IMR-90 (cell line): ENCODE measurements at regions not wholly inside any gene's neighbourhood (a gene's known extent, or its start where the extent isn't known, plus 50 kb on each side); places are given as distances from the start of the nearest gene placed in this dataset.

Experiments used
- ATAC-seq: fragments of 200-7000 bp; cut with Tn5 transposase; 2 replicates; pipeline ENCODE4 v1.9.1; 2020; ENCODE audit warnings: low read depth, mild to moderate bottlenecking, moderate library complexity
- BruUV-seq: library from RNA; stranded (reverse); fragments of 400-500 nt; replicated peaks from 2 replicates; lab custom pipeline; 2021; lab: Mats Ljungman, UMichigan
- CTCF ChIA-PET: fragments of 300-600 bp; formaldehyde crosslinking; extraction: SDS; loops from one replicate; lab custom pipeline; 2021; ENCODE audit warnings: antibody characterized with exemption; lab: Yijun Ruan, JAX
- POLR2A ChIA-PET: fragments of 300-600 bp; sonication (Branson Sonifier 250); formaldehyde crosslinking; loops from one replicate; lab custom pipeline; 2022; ENCODE audit warnings: antibody characterized with exemption; ENCODE audit not compliant: unreplicated experiment; lab: Charles Lee
- DNase-seq: peaks from one replicate; pipeline ENCODE4 v3.0.0; 2013
- H2AFZ ChIP-seq: replicated peaks from 2 replicates; pipeline ENCODE3; 2013; ENCODE audit warnings: low read length, mild to moderate bottlenecking; ENCODE audit not compliant: poor library complexity
- H2AK5ac ChIP-seq: 2 replicates; pipeline ENCODE4 v1.6.1; 2013; ENCODE audit warnings: low read depth, low read length, inconsistent platforms
- H2AK9ac ChIP-seq: replicated peaks from 2 replicates; pipeline ENCODE3; 2013; ENCODE audit warnings: mild to moderate bottlenecking, low read depth, low read length, moderate library complexity; ENCODE audit not compliant: poor library complexity
- H2BK120ac ChIP-seq: 2 replicates; pipeline ENCODE4 v1.6.1; 2013; ENCODE audit warnings: low read depth, low read length, inconsistent platforms
- H2BK15ac ChIP-seq: 3 replicates; pipeline ENCODE4 v1.6.1; 2013; ENCODE audit warnings: low read depth, low read length, inconsistent platforms
- H2BK20ac ChIP-seq: 2 replicates; pipeline ENCODE4 v1.6.1; 2013; ENCODE audit warnings: low read depth, mild to moderate bottlenecking, inconsistent platforms, low read length, moderate library complexity
- H2BK5ac ChIP-seq: 2 replicates; pipeline ENCODE4 v1.6.1; 2013; ENCODE audit warnings: mild to moderate bottlenecking, low read depth, low read length, inconsistent platforms; ENCODE audit not compliant: poor library complexity, severe bottlenecking
- H3K14ac ChIP-seq: replicated peaks from 2 replicates; pipeline ENCODE4 v1.6.1; 2013; ENCODE audit warnings: low read depth, low read length, inconsistent platforms
- H3K18ac ChIP-seq: 2 replicates; pipeline ENCODE4 v1.6.1; 2013; ENCODE audit warnings: low read depth, low read length, control low read depth
- H3K23ac ChIP-seq: 2 replicates; pipeline ENCODE4 v1.6.1; 2013; ENCODE audit warnings: low read depth, low read length, inconsistent platforms
- H3K27ac ChIP-seq: 2 replicates; pipeline ENCODE4 v1.5.1; 2013; ENCODE audit warnings: mild to moderate bottlenecking, control low read depth, low read length; ENCODE audit not compliant: insufficient read depth
- H3K27me3 ChIP-seq: 2 replicates; pipeline ENCODE4 v1.6.1; 2013; ENCODE audit warnings: low read length; ENCODE audit not compliant: control insufficient read depth, insufficient read depth
- H3K36me3 ChIP-seq: 2 replicates; pipeline ENCODE4 v1.6.1; 2013; ENCODE audit warnings: low read length, mixed read lengths; ENCODE audit not compliant: control insufficient read depth, insufficient read depth
- H3K4ac ChIP-seq: 2 replicates; pipeline ENCODE4 v1.6.1; 2013; ENCODE audit warnings: low read depth, low read length, inconsistent platforms
- H3K4me1 ChIP-seq: 2 replicates; pipeline ENCODE4 v1.6.1; 2013; ENCODE audit warnings: low read length, mixed read lengths; ENCODE audit not compliant: control insufficient read depth, insufficient read depth
- H3K4me2 ChIP-seq: 2 replicates; pipeline ENCODE4 v1.6.1; 2013; ENCODE audit warnings: low read depth, mild to moderate bottlenecking, control low read depth, low read length, moderate library complexity
- H3K4me3 ChIP-seq: 2 replicates; pipeline ENCODE4 v1.5.1; 2013; ENCODE audit warnings: low read depth, mild to moderate bottlenecking, control low read depth, low read length, moderate library complexity; ENCODE audit not compliant: insufficient read depth
- H3K56ac ChIP-seq: 2 replicates; pipeline ENCODE4 v1.6.1; 2013; ENCODE audit warnings: low read length, inconsistent platforms; ENCODE audit not compliant: insufficient read depth; ENCODE audit errors: extremely low read depth
- H3K79me1 ChIP-seq, 2 experiments: 2 replicates each; pipeline ENCODE4 v1.6.1; 2013; ENCODE audit warnings: low read length in 2 of 2, inconsistent platforms in 1 of 2, low read depth in 1 of 2
- H3K9ac ChIP-seq: 2 replicates; pipeline ENCODE4 v1.6.1; 2013; ENCODE audit warnings: low read depth, low read length, control low read depth
- H3K9me1 ChIP-seq: 2 replicates; pipeline ENCODE4 v1.6.1; 2013; ENCODE audit warnings: low read length, inconsistent platforms; ENCODE audit not compliant: insufficient read depth
- H3K9me3 ChIP-seq: 2 replicates; pipeline ENCODE4 v1.6.1; 2013; ENCODE audit warnings: low read length; ENCODE audit not compliant: control insufficient read depth, insufficient read depth
- H4K20me1 ChIP-seq: 2 replicates; pipeline ENCODE4 v1.6.1; 2013; ENCODE audit warnings: low read length, inconsistent platforms; ENCODE audit not compliant: insufficient read depth
- H4K5ac ChIP-seq: 2 replicates; pipeline ENCODE4 v1.6.1; 2013; ENCODE audit warnings: mild to moderate bottlenecking, low read depth, low read length, control low read depth
- H4K8ac ChIP-seq, 2 experiments: 2 replicates each; pipeline ENCODE4 v1.6.1; 2013; ENCODE audit warnings: low read depth in 2 of 2, low read length in 2 of 2, control low read depth in 1 of 2, inconsistent platforms in 1 of 2
- H4K91ac ChIP-seq: 2 replicates; pipeline ENCODE4 v1.6.1; 2013; ENCODE audit warnings: low read depth, low read length, inconsistent platforms; ENCODE audit not compliant: insufficient read depth
- BHLHE40 ChIP-seq: fragments of 150-350 bp; IDR thresholded peaks from 2 replicates; pipeline ENCODE4 v1.6.1; 2016; ENCODE audit warnings: mild to moderate bottlenecking, low read depth, low read length
- MAZ ChIP-seq: IDR thresholded peaks from 2 replicates; pipeline ENCODE4 v1.6.1; 2012; ENCODE audit warnings: low read depth, mild to moderate bottlenecking, low read length, improper control_type of control experiment, moderate library complexity, borderline replicate concordance
- MXI1 ChIP-seq: IDR thresholded peaks from 2 replicates; pipeline ENCODE4 v1.6.1; 2012; ENCODE audit warnings: low read depth, mild to moderate bottlenecking, low read length, moderate library complexity, borderline replicate concordance
- RAD21 ChIP-seq: IDR thresholded peaks from 2 replicates; pipeline ENCODE4 v1.6.1; 2012; ENCODE audit warnings: low read length, improper control_type of control experiment
- dilution Hi-C: fragments of 300-500 bp; cut with HindIII; formaldehyde crosslinking; loops from one replicate; pipeline ENCODE4 v1.14.3; 2018; ENCODE audit warnings: low sequenced_read_pairs; ENCODE audit not compliant: unreplicated experiment
- in situ Hi-C: fragments of 300-500 bp; cut with MboI; formaldehyde crosslinking; loops from 3 replicates; pipeline ENCODE4 v1.14.3; 2019; ENCODE audit warnings: low sequenced_read_pairs, inconsistent platforms, mixed read lengths
- intact Hi-C: fragments of 100-400 bp; cut with micrococcal nuclease; formaldehyde crosslinking; loops from 2 replicates; pipeline ENCODE4 v1.10.0; 2022

DNA sequence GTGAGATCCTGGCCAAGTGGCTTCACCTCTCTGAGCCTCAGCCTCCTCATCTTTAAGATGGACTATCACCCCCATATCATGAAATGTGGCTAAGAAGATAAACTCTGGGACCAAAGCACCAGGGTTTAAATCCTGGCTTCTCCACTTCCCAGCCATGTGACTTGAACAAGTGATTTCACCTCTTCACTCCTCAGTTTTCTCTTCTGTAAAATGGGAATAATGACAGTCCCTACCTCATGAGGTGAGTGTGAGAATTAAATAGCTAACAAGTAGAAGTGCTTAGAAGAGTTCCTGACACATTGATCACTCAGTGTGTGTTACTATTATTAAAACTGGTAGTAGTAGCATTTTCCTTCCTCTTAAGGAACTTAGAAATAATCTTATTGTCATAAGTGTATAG is 516.9 kb upstream of the SULF2 start:
- Histone ChIP-seq H2BK5ac (no peak overlapping the region), H3K14ac (no peak overlapping the region), H4K20me1 (no peaks in the 10 kb centered on the region), H2AFZ (no peak overlapping the region), H3K9me1 (no peaks in the 10 kb centered on the region; the same call in 1 of the 2 replicates), H4K5ac (no peak overlapping the region), H3K9ac (no peak overlapping the region), H2BK120ac (no peak overlapping the region), H3K27me3 (peaks cover 10% of the 10 kb centered on the region), H3K23ac (no peak overlapping the region), H3K4ac (no peak overlapping the region), H3K4me1 (peaks cover 3% of the 10 kb centered on the region), H3K4me3 (no peak overlapping the region), H2AK9ac (no peak overlapping the region), H3K79me1 (no peaks in the 10 kb centered on the region), H4K91ac (no peak overlapping the region), H3K4me2 (no peak overlapping the region), H3K56ac (no peak overlapping the region), H3K9me3 (0 out of 2 replicates have a peak, but pooled peaks cover 3% of the 10 kb centered on the region), H2BK20ac (no peak overlapping the region), H4K8ac (no peak overlapping the region), H2BK15ac (no peak overlapping the region), H3K18ac (no peak overlapping the region), H2AK5ac (no peak overlapping the region), H3K36me3 (no peaks in the 10 kb centered on the region), H3K27ac (no peak overlapping the region)
- in situ Hi-C loops = no loop called here
- no TSS peak for BruUV-seq
- ChIA-PET POLR2A (no interaction called here), CTCF (no interaction called here)
- dilution Hi-C loops = no loop called here
- TF ChIP-seq MXI1 (no peak), MAZ (no peak), BHLHE40 (no peak), RAD21 (no peak)
- no peak for DNase-seq
- no peak for ATAC-seq
- intact Hi-C loops = no loop called here
